HCT116 (cell line): ENCODE measurements at regions not wholly inside any gene's neighbourhood (a gene's known extent, or its start where the extent isn't known, plus 50 kb on each side); places are given as distances from the start of the nearest gene placed in this dataset.

Experiments
- ATAC-seq: fragments of 200-7000 bp; cut with Tn5 transposase; 2 replicates; pipeline ENCODE4 v1.9.1; 2020; ENCODE audit warnings: mild to moderate bottlenecking, moderate library complexity
- BruUV-seq: library from RNA; stranded (reverse); fragments of 400-500 nt; replicated peaks from 2 replicates; lab custom pipeline; 2021; lab: Mats Ljungman, UMichigan
- CTCF ChIA-PET: fragments of 300-600 bp; sonication (Branson Sonifier 250); formaldehyde crosslinking; loops from one replicate; lab custom pipeline; 2021; ENCODE audit warnings: antibody characterized with exemption; lab: Charles Lee
- POLR2A ChIA-PET: fragments of 300-600, 350-600 bp; sonication (Branson Sonifier 250); formaldehyde crosslinking; loops from one replicate; lab custom pipeline; 2021; ENCODE audit warnings: antibody characterized with exemption; lab: Charles Lee
- RAD21 ChIA-PET, 2 experiments: fragments of 300-600 bp; sonication (Branson Sonifier 250); formaldehyde crosslinking; loops; one replicate each; lab custom pipeline; 2023; ENCODE audit warnings: low total read pairs in 2 of 2; ENCODE audit not compliant: uncharacterized antibody in 2 of 2, unreplicated experiment in 2 of 2, low non-redundant PET in 1 of 2; lab: Charles Lee
- DNase-seq: peaks from one replicate; pipeline ENCODE4 v3.0.0-alpha.2; 2010; ENCODE audit warnings: low read depth, low spot score
- H2AFZ ChIP-seq: fragments of 200-600 bp; shearing (Covaris generic), sonication (generic); 2 replicates; pipeline ENCODE4 v1.6.1; 2017; ENCODE audit warnings: low read depth, mixed run types, mixed read lengths, antibody characterized with exemption, low read length; ENCODE audit not compliant: poor library complexity, severe bottlenecking
- H3K27ac ChIP-seq: 2 replicates; pipeline ENCODE4 v1.5.1; 2012; ENCODE audit warnings: low read depth, low read length
- H3K27me3 ChIP-seq: fragments of 200-600 bp; sonication (generic); 2 replicates; pipeline ENCODE4 v1.6.1; 2016; ENCODE audit warnings: mixed run types, low read length, mixed read lengths; ENCODE audit not compliant: insufficient read depth
- H3K36me3 ChIP-seq, 2 experiments: fragments of 200-500 bp in 1 of 2; fragments of 200-600 bp in 1 of 2; sonication (Bioruptor generic) in 1 of 2; sonication (generic) in 1 of 2; 2 replicates each; pipeline versions ENCODE4 v1.5.1 to v1.6.1; 2014 to 2016; ENCODE audit warnings: low read length in 2 of 2, inconsistent platforms in 1 of 2, mixed read lengths in 1 of 2, mixed run types in 1 of 2; ENCODE audit not compliant: insufficient read depth in 2 of 2, control insufficient read depth in 1 of 2
- H3K4me1 ChIP-seq, 2 experiments: fragments of 200-600 bp in 1 of 2; sonication (generic) in 1 of 2; 2 replicates each; pipeline versions ENCODE4 v1.5.1 to v1.6.1; 2012 to 2017; ENCODE audit warnings: low read length in 2 of 2, inconsistent platforms in 1 of 2, mild to moderate bottlenecking in 1 of 2, mixed read lengths in 1 of 2, mixed run types in 1 of 2, moderate library complexity in 1 of 2; ENCODE audit not compliant: insufficient read depth in 2 of 2, control insufficient read depth in 1 of 2
- H3K4me2 ChIP-seq: fragments of 200-600 bp; sonication (generic); 2 replicates; pipeline ENCODE4 v1.6.1; 2017; ENCODE audit warnings: mixed run types, low read length, mixed read lengths
- H3K4me3 ChIP-seq, 2 experiments: fragments of 200-600 bp in 1 of 2; sonication (generic) in 1 of 2; replicated peaks in 1 of 2; 2 replicates each; pipeline ENCODE4 v1.5.1; 2011 to 2016; ENCODE audit warnings: low read length in 2 of 2, control low read depth in 1 of 2, low read depth in 1 of 2, mild to moderate bottlenecking in 1 of 2, mixed read lengths in 1 of 2, mixed run types in 1 of 2
- H3K79me2 ChIP-seq: fragments of 200-600 bp; sonication (generic); 2 replicates; pipeline ENCODE4 v1.6.1; 2017; ENCODE audit warnings: mild to moderate bottlenecking, mixed run types, low read length, moderate library complexity, mixed read lengths; ENCODE audit not compliant: insufficient read depth
- H3K9ac ChIP-seq: fragments of 200-600 bp; sonication (generic); 2 replicates; pipeline ENCODE4 v1.6.1; 2016; ENCODE audit warnings: low read length, mixed read lengths
- H3K9me2 ChIP-seq: fragments of 200-600 bp; sonication (generic), shearing (Covaris generic); 2 replicates; pipeline ENCODE4 v1.6.1; 2017; ENCODE audit warnings: mixed run types, mild to moderate bottlenecking, moderate library complexity; ENCODE audit not compliant: insufficient read depth
- H3K9me3 ChIP-seq, 2 experiments: fragments of 200-500 bp in 1 of 2; fragments of 200-600 bp in 1 of 2; sonication (Bioruptor generic) in 1 of 2; sonication (generic) in 1 of 2; 2 replicates each; pipeline ENCODE4 v1.6.1; 2014 to 2017; ENCODE audit warnings: low read length in 2 of 2, mixed read lengths in 2 of 2, inconsistent platforms in 1 of 2, low read depth in 1 of 2, mild to moderate bottlenecking in 1 of 2, mixed run types in 1 of 2, moderate library complexity in 1 of 2; ENCODE audit not compliant: control insufficient read depth in 1 of 2, insufficient read depth in 1 of 2
- H4K20me1 ChIP-seq: fragments of 200-600 bp; sonication (generic), shearing (Covaris generic); 2 replicates; pipeline ENCODE4 v1.6.1; 2017; ENCODE audit warnings: mixed run types, mild to moderate bottlenecking, moderate library complexity; ENCODE audit not compliant: insufficient read depth
- ATF3 ChIP-seq: IDR thresholded peaks from 2 replicates; pipeline ENCODE4 v1.6.1; 2012
- CBX3 ChIP-seq: IDR thresholded peaks from 2 replicates; pipeline ENCODE4 v1.6.1; 2012; ENCODE audit warnings: low read depth
- CTCF ChIP-seq, 3 experiments: fragments of 200-600 bp in 1 of 3; sonication (generic) in 1 of 3; IDR thresholded peaks in 2 of 3; conservative IDR thresholded peaks in 1 of 3; 2 replicates each; pipeline ENCODE4 v1.5.1; 2012 to 2017; ENCODE audit warnings: low read depth in 2 of 3, low read length in 2 of 3, antibody characterized with exemption in 1 of 3, borderline replicate concordance in 1 of 3, control low read depth in 1 of 3, mild to moderate bottlenecking in 1 of 3, mixed read lengths in 1 of 3, mixed run types in 1 of 3, moderate library complexity in 1 of 3; ENCODE audit not compliant: insufficient read depth in 1 of 3
- EGR1 ChIP-seq: IDR thresholded peaks from 2 replicates; pipeline ENCODE4 v1.6.1; 2012; ENCODE audit warnings: low read depth
- ELF1 ChIP-seq: IDR thresholded peaks from 2 replicates; pipeline ENCODE4 v1.6.1; 2012; ENCODE audit warnings: low read depth, borderline replicate concordance
- FOSL1 ChIP-seq: IDR thresholded peaks from 2 replicates; pipeline ENCODE4 v1.6.1; 2012; ENCODE audit warnings: low read depth
- MAX ChIP-seq: IDR thresholded peaks from 2 replicates; pipeline ENCODE4 v1.6.1; 2012
- POLR2A ChIP-seq: IDR thresholded peaks from 2 replicates; pipeline ENCODE4 v1.7.0; 2011; ENCODE audit warnings: borderline replicate concordance; ENCODE audit not compliant: insufficient read depth, insufficient read length; ENCODE audit errors: extremely low read depth
- POLR2AphosphoS5 ChIP-seq: IDR thresholded peaks from 2 replicates; pipeline ENCODE4 v1.6.1; 2011; ENCODE audit warnings: mild to moderate bottlenecking, low read depth, low read length, moderate library complexity
- RAD21 ChIP-seq: IDR thresholded peaks from 2 replicates; pipeline ENCODE4 v1.6.1; 2012; ENCODE audit warnings: low read depth, mild to moderate bottlenecking
- SIN3A ChIP-seq: IDR thresholded peaks from 2 replicates; pipeline ENCODE4 v1.6.1; 2012; ENCODE audit warnings: low read depth
- SP1 ChIP-seq: IDR thresholded peaks from 2 replicates; pipeline ENCODE4 v1.6.1; 2012; ENCODE audit warnings: low read depth
- SRF ChIP-seq: IDR thresholded peaks from 2 replicates; pipeline ENCODE4 v1.6.1; 2012; ENCODE audit warnings: low read depth
- TCF7L2 ChIP-seq: IDR thresholded peaks from 2 replicates; pipeline ENCODE4 v1.7.0; 2011; ENCODE audit warnings: borderline replicate concordance, inconsistent platforms; ENCODE audit not compliant: insufficient read depth, insufficient read length; ENCODE audit errors: extremely low read depth
- ZFX ChIP-seq: fragments of 450-650 bp; IDR thresholded peaks from 2 replicates; pipeline ENCODE4 v1.6.1; 2017
- ZNF274 ChIP-seq: fragments of 200-500 bp; sonication (Bioruptor generic); IDR thresholded peaks from 2 replicates; pipeline ENCODE4 v1.6.1; 2014; ENCODE audit warnings: mild to moderate bottlenecking, low read depth, low read length, inconsistent platforms
- intact Hi-C: fragments of 100-400 bp; cut with micrococcal nuclease; formaldehyde crosslinking; loops from 2 replicates; pipeline ENCODE4 v1.10.0; 2022
- TF ChIP-seq, protein P1 (sequence below): IDR thresholded peaks from 2 replicates; pipeline ENCODE4 v1.6.1; 2012; ENCODE audit warnings: low read depth

GRCh38 chr2:54364409-54364808, 91.7 kb upstream of the SPTBN1 start:
- intact Hi-C loops = no loop called here
- CTCF ChIA-PET = no interaction called here
- H3K9me3 ChIP-seq = peaks cover 0 to 14% of the 10 kb centered on the region in 2 experiments; a peak in 2 of 4 replicates
- H3K4me2 ChIP-seq = no peak overlapping the region
- H3K9me2 ChIP-seq = no peaks in the 10 kb centered on the region
- POLR2A ChIA-PET = no interaction called here
- H3K4me3 ChIP-seq = no peak overlapping the region
- DNase-seq = no peak
- no peak for TF ChIP-seq ELF1
- TF ChIP-seq SP1 = no peak
- TF ChIP-seq MAX = no peak
- TF ChIP-seq, all 23 proteins: peak for 0
- Histone ChIP-seq H3K27me3 (no peaks in the 10 kb centered on the region), H3K36me3 (no peaks in the 10 kb centered on the region), H3K27ac (no peak overlapping the region), H3K9ac (no peak overlapping the region), H2AFZ (no peak overlapping the region), H3K79me2 (no peaks in the 10 kb centered on the region), H3K4me1 (no peaks in the 10 kb centered on the region), H4K20me1 (no peaks in the 10 kb centered on the region)
- no peak for ATAC-seq
- RAD21 ChIA-PET = no interaction called here
- no TSS peak for BruUV-seq

DNA sequence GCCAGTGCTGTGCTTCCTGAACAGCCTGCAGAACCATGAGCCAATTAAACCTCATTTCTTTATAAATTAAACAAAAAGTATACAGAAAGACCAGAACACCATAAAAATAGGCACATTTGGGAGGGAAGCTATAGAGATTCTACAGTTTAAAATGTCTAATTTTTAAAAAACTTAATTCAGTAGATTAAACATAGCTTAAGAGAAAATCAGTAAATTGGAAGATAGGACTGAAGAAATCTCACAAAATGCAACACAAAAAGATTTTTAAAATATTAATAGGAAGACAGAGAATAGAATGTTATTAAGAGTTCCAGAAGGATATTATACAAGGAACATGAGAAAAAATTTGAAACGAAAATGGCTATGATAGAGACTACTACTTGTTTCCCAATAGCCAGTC, 90.5 kb upstream of the SPTBN1 start:
- CTCF ChIA-PET = no interaction called here
- H4K20me1 ChIP-seq = no peaks in the 10 kb centered on the region
- H3K4me1 ChIP-seq = no peaks in the 10 kb centered on the region
- RAD21 ChIA-PET = no interaction called here
- H3K4me3 ChIP-seq = no peak overlapping the region
- H2AFZ ChIP-seq = no peak overlapping the region
- H3K27me3 ChIP-seq = no peaks in the 10 kb centered on the region
- H3K9me2 ChIP-seq = no peaks in the 10 kb centered on the region
- DNase-seq (no peak), ATAC-seq (no peak)
- peaks cover 0 to 14% of the 10 kb centered on the region in 2 experiments; a peak in 2 of 4 replicates for H3K9me3 ChIP-seq
- no peak overlapping the region for H3K27ac ChIP-seq
- no peaks in the 10 kb centered on the region for H3K36me3 ChIP-seq
- H3K9ac ChIP-seq = no peak overlapping the region
- H3K4me2 ChIP-seq = no peak overlapping the region
- no peaks in the 10 kb centered on the region for H3K79me2 ChIP-seq
- intact Hi-C loops = no loop called here
- no TSS peak for BruUV-seq
- POLR2A ChIA-PET = interaction anchor here (0.7 kb wide), 1 partner anchor 193 kb away, joined by 3 read pairs; no protein-coding TSS in a partner anchor
- TF ChIP-seq CTCF (IDR thresholded peaks at IDR 0.05 in 2 of 3, conservative IDR thresholded peaks at IDR 0.05 in 1 of 3; ENCODE audit: borderline replicate concordance in 1 of 3, insufficient read depth in 1 of 3, low read depth in 2 of 3, low read length in 2 of 3) (no peak), ZNF274 (no peak), RAD21 (no peak), ATF3 (no peak), CBX3 (no peak), EGR1 (no peak), POLR2A (no peak), ZFX (no peak), ELF1 (no peak), FOSL1 (no peak), TCF7L2 (no peak), POLR2AphosphoS5 (no peak), SP1 (no peak), SRF (no peak), SIN3A (no peak)
- TF ChIP-seq, protein P1, sequence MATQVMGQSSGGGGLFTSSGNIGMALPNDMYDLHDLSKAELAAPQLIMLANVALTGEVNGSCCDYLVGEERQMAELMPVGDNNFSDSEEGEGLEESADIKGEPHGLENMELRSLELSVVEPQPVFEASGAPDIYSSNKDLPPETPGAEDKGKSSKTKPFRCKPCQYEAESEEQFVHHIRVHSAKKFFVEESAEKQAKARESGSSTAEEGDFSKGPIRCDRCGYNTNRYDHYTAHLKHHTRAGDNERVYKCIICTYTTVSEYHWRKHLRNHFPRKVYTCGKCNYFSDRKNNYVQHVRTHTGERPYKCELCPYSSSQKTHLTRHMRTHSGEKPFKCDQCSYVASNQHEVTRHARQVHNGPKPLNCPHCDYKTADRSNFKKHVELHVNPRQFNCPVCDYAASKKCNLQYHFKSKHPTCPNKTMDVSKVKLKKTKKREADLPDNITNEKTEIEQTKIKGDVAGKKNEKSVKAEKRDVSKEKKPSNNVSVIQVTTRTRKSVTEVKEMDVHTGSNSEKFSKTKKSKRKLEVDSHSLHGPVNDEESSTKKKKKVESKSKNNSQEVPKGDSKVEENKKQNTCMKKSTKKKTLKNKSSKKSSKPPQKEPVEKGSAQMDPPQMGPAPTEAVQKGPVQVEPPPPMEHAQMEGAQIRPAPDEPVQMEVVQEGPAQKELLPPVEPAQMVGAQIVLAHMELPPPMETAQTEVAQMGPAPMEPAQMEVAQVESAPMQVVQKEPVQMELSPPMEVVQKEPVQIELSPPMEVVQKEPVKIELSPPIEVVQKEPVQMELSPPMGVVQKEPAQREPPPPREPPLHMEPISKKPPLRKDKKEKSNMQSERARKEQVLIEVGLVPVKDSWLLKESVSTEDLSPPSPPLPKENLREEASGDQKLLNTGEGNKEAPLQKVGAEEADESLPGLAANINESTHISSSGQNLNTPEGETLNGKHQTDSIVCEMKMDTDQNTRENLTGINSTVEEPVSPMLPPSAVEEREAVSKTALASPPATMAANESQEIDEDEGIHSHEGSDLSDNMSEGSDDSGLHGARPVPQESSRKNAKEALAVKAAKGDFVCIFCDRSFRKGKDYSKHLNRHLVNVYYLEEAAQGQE = no peak
